HT1080 (cell line): ENCODE measurements at regions not wholly inside any gene's neighbourhood (a gene's known extent, or its start where the extent isn't known, plus 50 kb on each side); places are given as distances from the start of the nearest gene placed in this dataset.
"Not testable (repeated sequence)": the region's sequence is repeated elsewhere in the genome, so short reads cannot be mapped to it uniquely, and the experiment has no call there.

Experiments
- DNase-seq: peaks from one replicate; pipeline ENCODE4 v3.0.0-alpha.2; 2015; ENCODE audit warnings: low read depth

DNA sequence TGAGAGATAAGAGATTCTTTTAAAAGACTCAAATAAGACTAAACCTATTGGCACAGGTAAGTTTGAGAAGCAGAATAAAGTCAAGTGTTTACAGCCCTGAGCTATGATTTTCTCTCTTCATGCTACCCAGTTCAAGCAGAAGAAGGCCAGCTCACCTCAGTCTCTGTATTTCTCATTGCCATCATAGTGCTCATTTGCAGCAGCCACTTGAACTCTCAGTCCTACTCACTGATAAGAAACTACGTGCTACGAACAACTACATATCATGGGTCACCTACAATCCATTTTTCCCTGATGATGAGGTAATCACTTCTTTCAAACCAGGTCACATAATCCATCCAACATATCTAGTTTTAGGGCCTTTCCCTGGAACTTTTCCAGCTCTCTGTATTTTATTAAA lies 617.5 kb downstream of the JRKL start:
- no peak for DNase-seq

- no peak for DNase-seq
Measured at GRCh38 chr11:97009613-97010012, 619.8 kb downstream of the JRKL start.

DNA sequence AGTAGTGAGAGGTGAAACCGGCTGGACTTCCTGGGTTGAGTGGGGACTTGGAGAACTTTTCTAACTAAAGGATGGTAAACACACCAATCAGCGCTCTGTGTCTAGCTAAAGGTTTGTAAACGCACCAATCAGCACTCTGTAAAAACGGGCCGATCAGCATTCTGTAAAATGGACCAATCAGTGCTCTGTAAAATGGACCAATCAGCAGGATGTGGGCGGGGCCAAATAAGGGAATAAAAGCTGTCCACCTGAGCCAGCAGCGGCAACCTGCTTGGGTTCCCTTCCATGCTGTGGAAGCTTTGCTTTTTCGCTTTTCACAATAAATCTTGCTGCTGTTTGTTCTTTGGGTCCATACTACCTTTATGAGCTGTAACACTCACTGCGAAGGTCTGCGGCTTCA lies 621.2 kb downstream of the JRKL start:
- not testable (repeated sequence) for DNase-seq

DNA sequence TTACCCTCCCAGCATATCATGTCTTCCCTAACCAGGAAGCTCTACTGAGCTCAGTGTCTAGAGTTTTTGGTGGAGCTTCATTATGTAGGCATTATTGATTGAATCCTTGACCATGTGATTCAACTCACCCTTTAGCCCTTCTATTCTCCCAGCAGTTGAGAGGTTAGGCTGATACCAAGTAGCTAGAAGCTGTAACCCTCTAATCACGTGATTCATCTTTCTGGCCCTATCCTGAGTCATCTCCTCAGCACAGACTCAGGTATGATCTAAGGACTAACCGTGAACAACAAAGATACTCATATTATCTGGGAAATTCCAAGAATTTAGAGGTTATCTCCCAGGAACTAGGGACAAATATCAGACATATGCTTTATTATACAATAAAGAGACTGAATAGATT lies 625.5 kb downstream of the JRKL start:
- peak; percentile 2 for DNase-seq

DNA sequence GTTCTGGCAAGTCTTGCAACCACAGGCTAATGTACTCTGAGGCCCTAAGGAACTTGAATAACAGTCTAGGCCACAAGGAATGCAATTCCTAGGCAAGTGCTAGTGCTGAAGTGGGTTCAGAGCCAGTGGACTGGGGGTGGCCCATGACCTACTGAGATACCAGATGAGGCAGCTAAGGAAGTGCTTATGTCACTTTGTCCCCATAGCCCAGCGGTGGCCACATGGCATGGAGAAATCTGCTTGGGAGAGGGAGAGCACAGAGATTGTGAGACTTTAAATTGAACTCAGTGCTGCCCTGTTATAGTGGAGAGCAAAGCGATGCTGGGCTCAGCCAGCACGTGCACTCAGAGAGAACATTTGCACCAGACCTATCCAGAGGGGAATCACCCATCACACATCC lies 629.5 kb downstream of the JRKL start:
- DNase-seq, result no peak

DNA sequence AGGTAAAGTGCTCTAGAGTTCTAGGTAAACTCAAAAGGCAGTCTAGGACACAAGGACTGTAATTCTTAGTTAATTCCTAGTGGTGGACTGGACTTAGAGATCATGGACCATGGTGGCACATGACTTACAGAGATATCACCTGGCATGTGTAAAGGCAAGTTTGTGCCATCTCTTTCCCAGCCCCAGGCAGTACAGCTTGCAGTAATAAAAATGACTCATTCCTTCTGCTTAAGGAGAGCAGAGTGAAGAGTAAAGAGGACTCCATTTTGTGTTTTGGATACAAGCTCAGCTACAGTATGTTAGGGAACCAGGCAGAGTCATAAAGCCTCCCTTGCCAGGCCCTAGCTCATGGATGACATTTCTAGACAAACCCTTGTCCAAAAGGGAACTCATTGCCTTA lies 629.9 kb downstream of the JRKL start:
- DNase-seq, result no peak

GRCh38 chr11:97022955-97023354 lies 633.1 kb downstream of the JRKL start:
- DNase-seq, result no peak

DNA sequence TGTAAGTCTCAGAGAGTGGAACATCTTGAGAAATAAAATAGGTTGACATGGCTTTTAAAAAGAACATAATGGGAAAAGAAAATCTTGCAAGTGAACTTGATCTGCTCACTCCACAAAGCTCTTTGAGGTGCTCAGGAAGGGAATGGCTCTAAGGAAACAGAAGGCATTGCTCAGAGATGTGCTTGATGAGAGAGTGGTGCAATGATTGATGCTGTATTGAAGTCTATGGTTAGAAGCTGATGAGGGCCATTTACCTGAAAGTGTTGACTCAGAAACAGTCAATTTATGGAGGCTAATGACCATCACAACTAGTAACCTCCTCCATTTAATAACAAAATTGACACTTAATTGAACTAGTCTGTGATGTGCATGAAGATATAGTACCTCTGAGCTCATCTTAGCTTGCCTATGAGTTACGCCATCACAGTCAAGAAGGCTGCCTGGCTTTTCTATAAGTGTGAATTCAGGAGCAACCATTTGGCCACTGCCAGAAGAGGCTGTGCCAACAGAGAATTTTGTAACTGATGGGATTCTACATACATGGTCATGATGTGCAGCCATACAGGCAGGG lies 639.1 kb downstream of the JRKL start:
- DNase-seq, result no peak

DNA sequence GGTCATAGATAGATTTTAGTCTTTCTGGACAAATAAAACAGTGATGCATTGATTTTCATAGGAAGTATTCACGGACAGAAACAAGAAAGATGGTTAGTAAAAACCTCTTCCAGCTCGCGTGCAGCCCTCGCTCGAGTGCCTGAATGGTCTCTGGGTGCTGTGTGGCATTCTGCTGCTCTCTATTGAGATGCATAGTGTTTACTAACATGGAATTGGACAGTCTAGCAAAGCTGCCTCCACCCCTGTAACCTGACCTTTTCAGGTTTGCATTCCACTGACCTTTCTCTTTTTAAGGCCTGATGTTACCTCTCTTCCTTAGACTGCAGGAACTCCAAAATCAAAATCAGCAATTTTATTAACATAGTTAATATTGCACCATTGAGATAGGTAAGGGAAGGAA lies 643.4 kb downstream of the JRKL start:
- DNase-seq, result no peak

DNA sequence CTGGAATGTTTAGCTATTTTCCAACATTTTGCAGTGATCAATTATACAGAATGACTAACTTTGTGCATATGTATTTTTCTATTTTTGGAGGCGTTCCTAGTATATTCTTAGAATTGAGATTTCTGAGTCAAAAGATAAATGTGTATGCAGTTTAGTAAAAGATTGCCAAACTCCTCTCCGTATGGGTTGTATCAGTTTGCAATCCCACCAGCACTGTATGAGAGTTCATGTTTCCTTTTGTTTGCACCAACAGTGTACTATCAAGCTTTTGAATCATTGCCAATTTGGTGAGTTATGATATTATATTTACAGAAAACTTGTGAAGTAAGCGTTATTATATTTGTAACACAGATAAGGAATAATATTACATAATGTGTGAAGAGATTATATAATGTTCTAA lies 658.7 kb downstream of the JRKL start:
- DNase-seq, result no peak

- DNase-seq, result no peak
Measured at GRCh38 chr11:97060184-97060583, 670.4 kb downstream of the JRKL start.

- no peak for DNase-seq
Measured at GRCh38 chr11:97069160-97069559, 679.3 kb downstream of the JRKL start.

DNA sequence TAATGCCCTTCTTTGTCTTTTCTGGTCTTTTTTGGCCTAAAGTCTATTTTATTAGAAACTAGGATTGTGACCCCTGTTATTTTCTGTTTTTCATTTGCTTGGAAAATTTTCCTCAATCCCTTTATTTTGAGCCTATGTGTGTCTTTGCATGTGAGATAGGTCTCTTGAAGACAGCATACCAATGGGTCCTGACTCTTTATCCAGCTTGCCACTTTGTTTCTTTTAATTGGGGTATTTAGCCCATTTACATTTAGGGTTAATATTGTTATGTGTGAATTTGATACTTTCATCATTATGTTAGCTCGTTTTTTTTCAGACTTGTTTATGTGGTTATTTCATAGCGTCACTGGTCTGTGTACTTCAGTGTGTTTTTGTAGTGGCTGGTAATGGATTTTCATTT lies 682.6 kb downstream of the JRKL start:
- no peak for DNase-seq

- DNase-seq, result not testable (repeated sequence)
Measured at GRCh38 chr11:97076666-97077065, 686.9 kb downstream of the JRKL start.

- DNase-seq, result no peak
Measured at GRCh38 chr11:97078443-97078842, 688.6 kb downstream of the JRKL start.

GRCh38 chr11:97079244-97079643 lies 689.4 kb downstream of the JRKL start:
- no peak for DNase-seq

DNA sequence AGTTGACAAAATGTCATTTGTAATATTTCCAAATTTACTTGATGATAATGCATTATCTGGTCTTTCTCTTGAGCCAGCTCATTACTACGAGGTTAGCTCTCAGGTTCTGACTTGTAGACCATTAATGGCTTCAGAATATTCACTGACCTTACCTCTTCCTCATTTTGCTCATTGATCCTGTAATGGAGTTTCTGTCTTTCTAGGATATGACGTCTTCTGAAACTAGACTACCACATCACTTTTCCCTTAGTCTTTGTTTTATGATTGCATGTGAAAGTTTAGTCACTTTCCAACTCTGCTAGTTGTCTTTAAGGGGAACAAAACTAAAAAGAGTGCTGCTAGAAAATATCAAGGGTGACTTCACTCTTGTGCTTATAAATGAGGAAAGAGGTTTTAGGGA lies 697.6 kb downstream of the JRKL start:
- DNase-seq, result no peak

DNA sequence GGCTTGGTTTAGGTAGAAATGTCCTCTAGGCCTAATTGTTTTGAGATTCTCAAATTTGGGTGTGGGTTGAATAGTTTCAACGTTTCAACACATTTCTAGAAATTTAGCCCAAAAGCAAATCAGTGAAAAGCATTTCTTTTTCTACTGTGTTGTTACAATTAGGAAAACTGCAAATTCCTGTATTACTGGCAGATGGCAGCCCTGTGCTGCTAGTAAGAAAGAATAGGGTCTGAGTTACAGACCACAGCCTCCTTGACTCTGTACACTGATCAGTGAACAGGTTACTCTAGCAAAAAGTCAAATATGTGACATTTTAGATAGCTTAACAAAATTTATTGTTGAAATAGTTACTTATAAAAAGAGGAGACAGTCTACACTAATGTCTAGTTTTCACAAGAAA lies 703.0 kb downstream of the JRKL start:
- no peak for DNase-seq

DNA sequence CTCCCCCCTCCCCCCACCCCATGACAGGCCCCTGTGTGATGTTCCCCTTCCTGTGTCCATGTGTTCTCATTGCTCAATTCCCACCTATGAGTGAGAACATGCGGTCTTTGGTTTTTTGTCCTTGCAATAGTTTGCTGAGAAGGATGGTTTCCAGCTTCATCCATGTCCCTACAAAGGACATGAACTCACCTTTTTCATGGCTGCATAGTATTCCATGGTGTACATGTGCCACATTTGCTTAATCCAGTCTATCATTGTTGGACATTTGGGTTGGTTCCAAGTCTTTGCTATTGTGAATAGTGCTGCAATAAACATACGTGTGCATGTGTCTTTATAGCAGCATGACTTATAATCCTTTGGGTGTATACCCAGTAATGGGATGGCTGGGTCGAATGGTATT lies 712.4 kb downstream of the JRKL start:
- DNase-seq, result not testable (repeated sequence)

- DNase-seq, result no peak
Measured at GRCh38 chr11:97107604-97108003, 717.8 kb downstream of the JRKL start.

DNA sequence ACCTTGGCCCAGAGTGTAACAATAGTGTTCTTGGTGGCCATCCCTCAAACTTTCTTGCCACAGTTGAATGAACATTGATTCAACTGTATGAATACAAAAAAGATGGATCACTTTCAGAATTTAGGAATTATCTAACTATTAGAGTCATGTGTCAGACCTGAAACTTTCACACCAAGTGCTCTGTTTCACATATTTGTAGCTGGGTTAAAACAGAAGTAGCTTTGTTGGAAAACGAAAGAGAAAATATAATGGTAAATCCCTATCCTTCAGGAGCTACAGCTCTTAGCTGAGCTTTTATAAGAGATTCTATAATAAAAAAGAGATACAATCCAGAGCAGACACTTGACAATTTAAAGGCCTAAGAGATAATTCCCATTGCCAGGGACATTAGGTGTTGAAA lies 719.3 kb downstream of the JRKL start:
- no peak for DNase-seq

DNA sequence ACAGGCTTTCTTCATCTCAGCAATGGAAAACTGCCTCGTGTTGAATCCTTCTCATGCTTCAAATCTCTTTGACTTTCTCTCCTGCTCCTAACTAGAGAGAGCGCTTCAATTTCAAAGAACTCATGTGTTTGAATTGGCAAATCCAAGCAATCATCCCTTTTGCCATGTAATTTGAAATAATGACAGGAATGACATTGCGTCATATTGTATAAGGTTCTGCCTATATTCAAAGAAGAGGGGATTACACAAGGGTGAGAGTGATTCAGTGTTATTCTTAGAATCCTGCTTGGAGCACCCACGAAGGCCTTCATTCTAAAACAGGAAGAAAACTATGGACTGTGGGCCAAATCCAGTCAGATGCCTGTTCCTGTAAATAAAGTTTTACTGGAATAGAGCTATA lies 720.6 kb downstream of the JRKL start:
- peak; percentile 15 for DNase-seq

DNA sequence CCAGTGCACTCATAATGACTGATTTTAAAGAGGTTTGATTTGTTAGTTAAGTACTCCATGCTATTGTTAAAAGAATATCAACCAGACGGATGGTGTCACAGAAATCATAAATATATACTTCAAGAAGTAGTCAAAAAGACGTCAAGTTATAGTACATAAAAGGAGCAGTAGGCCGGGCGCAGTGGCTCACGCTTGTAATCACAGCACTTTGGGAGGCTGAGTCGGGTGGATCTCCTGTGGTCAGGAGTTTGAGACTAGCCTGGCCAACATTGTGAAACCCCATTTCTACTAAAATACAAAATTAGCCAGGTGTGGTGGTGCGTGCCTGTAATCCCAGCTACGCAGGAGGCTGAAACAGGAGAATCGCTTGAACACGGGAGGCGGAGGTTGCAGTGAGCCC lies 721.7 kb downstream of the JRKL start:
- no peak for DNase-seq

- DNase-seq, result no peak
Measured at GRCh38 chr11:97118614-97119200, 728.9 kb downstream of the JRKL start.
